ENCODE measurements at regions not wholly inside any gene's neighbourhood (a gene's known extent, or its start where the extent isn't known, plus 50 kb on each side); places are given as distances from the start of the nearest gene placed in this dataset.

DNA sequence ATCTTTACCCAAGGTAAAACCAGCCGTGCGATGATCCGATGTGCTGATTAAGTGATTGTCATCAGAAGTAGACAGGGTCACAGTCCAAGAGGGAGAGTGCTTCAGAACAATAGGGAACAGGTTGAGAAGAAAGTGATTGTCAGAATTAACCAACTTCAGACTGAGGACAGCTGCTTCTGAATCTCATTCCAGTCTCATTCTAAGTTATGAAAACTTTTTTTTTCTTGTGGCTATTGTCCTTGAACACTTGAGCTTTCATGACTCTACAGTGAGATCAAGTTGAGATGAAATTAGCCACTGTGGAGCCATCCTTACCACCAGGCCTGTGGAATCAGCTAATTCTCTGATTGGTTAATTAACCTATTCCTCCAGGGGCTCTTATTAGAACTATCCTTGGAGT, 159.9 kb upstream of the WWC1 start:
- H3K27me3 ChIP-seq (ENCODE audit: insufficient read depth, low read length), result no peaks in the 10 kb centered on the region
- H3K36me3 ChIP-seq (ENCODE audit: insufficient read depth, low read length), result no peaks in the 10 kb centered on the region
- no peak overlapping the region for H3K27ac ChIP-seq (ENCODE audit: low read depth, low read length, poor library complexity, severe bottlenecking)
- H2AFZ ChIP-seq (ENCODE audit: low read length), result no peak overlapping the region
- H4K20me1 ChIP-seq (ENCODE audit: insufficient read depth, low read length), result no peaks in the 10 kb centered on the region
- H3K79me2 ChIP-seq (ENCODE audit: insufficient read depth, low read length), result no peaks in the 10 kb centered on the region
- TF ChIP-seq, protein P1, sequence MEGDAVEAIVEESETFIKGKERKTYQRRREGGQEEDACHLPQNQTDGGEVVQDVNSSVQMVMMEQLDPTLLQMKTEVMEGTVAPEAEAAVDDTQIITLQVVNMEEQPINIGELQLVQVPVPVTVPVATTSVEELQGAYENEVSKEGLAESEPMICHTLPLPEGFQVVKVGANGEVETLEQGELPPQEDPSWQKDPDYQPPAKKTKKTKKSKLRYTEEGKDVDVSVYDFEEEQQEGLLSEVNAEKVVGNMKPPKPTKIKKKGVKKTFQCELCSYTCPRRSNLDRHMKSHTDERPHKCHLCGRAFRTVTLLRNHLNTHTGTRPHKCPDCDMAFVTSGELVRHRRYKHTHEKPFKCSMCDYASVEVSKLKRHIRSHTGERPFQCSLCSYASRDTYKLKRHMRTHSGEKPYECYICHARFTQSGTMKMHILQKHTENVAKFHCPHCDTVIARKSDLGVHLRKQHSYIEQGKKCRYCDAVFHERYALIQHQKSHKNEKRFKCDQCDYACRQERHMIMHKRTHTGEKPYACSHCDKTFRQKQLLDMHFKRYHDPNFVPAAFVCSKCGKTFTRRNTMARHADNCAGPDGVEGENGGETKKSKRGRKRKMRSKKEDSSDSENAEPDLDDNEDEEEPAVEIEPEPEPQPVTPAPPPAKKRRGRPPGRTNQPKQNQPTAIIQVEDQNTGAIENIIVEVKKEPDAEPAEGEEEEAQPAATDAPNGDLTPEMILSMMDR (IDR thresholded peaks at IDR 0.05; ENCODE audit: low read length), result no peak
- no peak for TF ChIP-seq EZH2 (IDR thresholded peaks at IDR 0.05; ENCODE audit: borderline replicate concordance, low read length)
- no peaks in the 10 kb centered on the region for H3F3A ChIP-seq (ENCODE audit: insufficient read depth, low read length)
- no peak overlapping the region for H3K4me2 ChIP-seq (ENCODE audit: low read length)
- H3K4me1 ChIP-seq (ENCODE audit: insufficient read depth, low read length, severe bottlenecking), result no peaks in the 10 kb centered on the region
- no peaks in the 10 kb centered on the region for H3K9me3 ChIP-seq (ENCODE audit: low read length)
- no peak overlapping the region for H3K9ac ChIP-seq (ENCODE audit: low read length)
- no peak overlapping the region for H3K4me3 ChIP-seq (ENCODE audit: low read depth, low read length, poor library complexity, severe bottlenecking)
- H3K9me2 ChIP-seq (ENCODE audit: low read depth, low read length), result no peaks in the 10 kb centered on the region

- Histone ChIP-seq H3K4me2 (ENCODE audit: low read length) (no peak overlapping the region), H4K20me1 (ENCODE audit: insufficient read depth, low read length) (no peaks in the 10 kb centered on the region), H3K9ac (ENCODE audit: low read length) (no peak overlapping the region), H3K4me1 (ENCODE audit: insufficient read depth, low read length, severe bottlenecking) (no peaks in the 10 kb centered on the region), H3K9me2 (ENCODE audit: low read depth, low read length) (no peaks in the 10 kb centered on the region), H3F3A (ENCODE audit: insufficient read depth, low read length) (no peaks in the 10 kb centered on the region), H3K36me3 (ENCODE audit: insufficient read depth, low read length) (no peaks in the 10 kb centered on the region), H3K27me3 (ENCODE audit: insufficient read depth, low read length) (no peaks in the 10 kb centered on the region), H3K4me3 (ENCODE audit: low read depth, low read length, poor library complexity, severe bottlenecking) (no peak overlapping the region), H3K27ac (ENCODE audit: low read depth, low read length, poor library complexity, severe bottlenecking) (no peak overlapping the region), H3K9me3 (ENCODE audit: low read length) (no peaks in the 10 kb centered on the region), H2AFZ (ENCODE audit: low read length) (no peak overlapping the region), H3K79me2 (ENCODE audit: insufficient read depth, low read length) (no peaks in the 10 kb centered on the region)
- TF ChIP-seq EZH2 (IDR thresholded peaks at IDR 0.05; ENCODE audit: borderline replicate concordance, low read length), result no peak
- TF ChIP-seq, protein P1 (IDR thresholded peaks at IDR 0.05; ENCODE audit: low read length), result no peak
These were observed 159.2 kb upstream of the WWC1 start for GRCh38 chr5:168132241-168132641.

DNA sequence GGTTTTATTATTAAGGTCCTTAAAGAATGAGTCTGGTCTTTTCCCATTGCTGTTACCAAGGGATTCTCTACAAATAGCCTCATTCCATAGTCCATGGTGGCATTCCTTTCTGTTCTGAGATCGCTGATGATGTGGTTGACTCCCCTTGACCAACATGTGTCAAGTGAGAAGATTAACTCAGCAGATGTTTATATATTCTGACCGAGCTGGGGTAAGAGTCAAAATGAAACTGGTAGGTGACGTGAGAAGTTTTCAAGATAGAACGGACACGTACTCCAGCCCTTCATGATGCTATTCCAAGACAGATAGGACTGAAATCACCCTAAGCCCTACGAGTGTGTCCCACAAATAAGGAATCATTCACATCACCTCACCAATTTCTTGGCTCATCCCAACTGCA, 155.5 kb upstream of the WWC1 start:
- Histone ChIP-seq H3K9me3 (ENCODE audit: low read length) (no peaks in the 10 kb centered on the region), H3F3A (ENCODE audit: insufficient read depth, low read length) (no peaks in the 10 kb centered on the region), H3K4me1 (ENCODE audit: insufficient read depth, low read length, severe bottlenecking) (no peaks in the 10 kb centered on the region), H3K27ac (ENCODE audit: low read depth, low read length, poor library complexity, severe bottlenecking) (no peak overlapping the region), H3K27me3 (ENCODE audit: insufficient read depth, low read length) (no peaks in the 10 kb centered on the region), H3K9ac (ENCODE audit: low read length) (no peak overlapping the region), H4K20me1 (ENCODE audit: insufficient read depth, low read length) (no peaks in the 10 kb centered on the region), H3K9me2 (ENCODE audit: low read depth, low read length) (no peaks in the 10 kb centered on the region), H3K4me3 (ENCODE audit: low read depth, low read length, poor library complexity, severe bottlenecking) (no peak overlapping the region), H2AFZ (ENCODE audit: low read length) (no peak overlapping the region), H3K4me2 (ENCODE audit: low read length) (no peak overlapping the region), H3K36me3 (ENCODE audit: insufficient read depth, low read length) (no peaks in the 10 kb centered on the region), H3K79me2 (ENCODE audit: insufficient read depth, low read length) (no peaks in the 10 kb centered on the region)
- no peak for TF ChIP-seq EZH2 (IDR thresholded peaks at IDR 0.05; ENCODE audit: borderline replicate concordance, low read length)
- TF ChIP-seq, protein P1 (IDR thresholded peaks at IDR 0.05; ENCODE audit: low read length), result no peak
